Activated CD8-positive, alpha-beta memory T cell treated with anti-CD3 and anti-CD28 coated beads, Interleukin-2, amount 10 ng/mL, durations not matched to agents 7 days and 5 days (primary cell): ENCODE measurements at regions not wholly inside any gene's neighbourhood (a gene's known extent, or its start where the extent isn't known, plus 50 kb on each side); places are given as distances from the start of the nearest gene placed in this dataset.

Source experiments
- ATAC-seq: fragments of 150-1000 bp; cut with Tn5 transposase; one replicate; pipeline ENCODE4 v1.10.0; 2021; ENCODE audit warnings: moderate library complexity
- CTCF ChIA-PET: fragments of 350-600 bp; sonication (Branson Sonifier 250); formaldehyde crosslinking; loops from one replicate; lab custom pipeline; 2021; ENCODE audit warnings: antibody characterized with exemption; lab: Charles Lee
- DNase-seq: peaks from one replicate; pipeline ENCODE4 v3.0.0-alpha.2; 2020
- H3K27ac Mint-ChIP-seq: one replicate; pipeline ENCODE4 v1.8.0; 2021; ENCODE audit warnings: mild to moderate bottlenecking, mixed read lengths
- H3K27me3 Mint-ChIP-seq: one replicate; pipeline ENCODE4 v1.8.0; 2021; ENCODE audit warnings: mixed read lengths
- H3K36me3 Mint-ChIP-seq: one replicate; pipeline ENCODE4 v1.8.0; 2021; ENCODE audit warnings: mild to moderate bottlenecking, mixed read lengths
- H3K4me1 Mint-ChIP-seq: one replicate; pipeline ENCODE4 v1.8.0; 2021; ENCODE audit warnings: mixed read lengths
- H3K4me3 Mint-ChIP-seq: one replicate; pipeline ENCODE4 v1.8.0; 2021; ENCODE audit warnings: mild to moderate bottlenecking, moderate library complexity, mixed read lengths
- H3K9me3 Mint-ChIP-seq: one replicate; pipeline ENCODE4 v1.8.0; 2022; ENCODE audit warnings: low read depth, mixed read lengths

DNA sequence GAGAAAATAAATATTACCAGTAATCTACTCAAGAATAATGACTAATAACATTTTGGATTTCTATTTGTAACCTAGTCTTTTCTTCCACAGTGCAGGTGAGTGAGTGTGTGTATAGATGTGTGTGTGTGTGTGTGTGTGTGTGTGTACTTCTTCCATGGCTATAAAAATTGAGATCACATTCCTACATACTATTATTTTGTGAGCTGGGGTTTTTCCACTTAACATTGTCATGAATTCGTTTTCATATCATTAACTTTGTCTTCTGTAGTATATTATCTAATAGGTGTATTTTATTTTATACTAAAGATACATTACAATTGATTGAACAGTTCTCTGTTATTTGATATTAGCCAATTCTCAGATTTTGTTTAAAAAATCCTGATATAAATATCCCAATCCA lies 152.4 kb upstream of the TRPC7 start:
- Mint-ChIP-seq H3K27ac (no peak overlapping the region), H3K4me1 (no peaks in the 10 kb centered on the region), H3K27me3 (no peaks in the 10 kb centered on the region), H3K9me3 (no peaks in the 10 kb centered on the region), H3K36me3 (no peaks in the 10 kb centered on the region), H3K4me3 (no peak overlapping the region)
- no peak for ATAC-seq
- DNase-seq: no peak
- CTCF ChIA-PET: no interaction called here

DNA sequence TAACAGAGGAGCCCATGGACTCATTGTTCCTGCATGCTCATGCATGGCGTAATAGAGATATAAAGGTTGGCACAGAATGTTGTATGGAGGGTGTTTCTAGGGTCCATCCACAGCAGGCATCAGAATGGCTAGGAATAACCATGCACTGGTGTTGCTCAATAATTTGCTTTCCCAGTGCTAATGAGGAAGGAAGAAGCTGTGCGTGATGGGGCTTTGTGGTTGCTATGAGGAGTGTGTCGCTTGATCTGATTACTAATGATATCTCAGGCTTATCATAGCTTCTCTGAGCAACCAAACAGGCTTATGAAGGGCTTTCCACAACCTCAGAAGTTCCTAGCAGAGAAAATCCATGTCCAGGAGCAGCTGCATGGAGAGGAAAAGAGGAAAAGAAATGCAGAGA lies 151.3 kb upstream of the TRPC7 start:
- H3K27ac Mint-ChIP-seq: no peak overlapping the region
- no peak for DNase-seq
- no peak for ATAC-seq

DNA sequence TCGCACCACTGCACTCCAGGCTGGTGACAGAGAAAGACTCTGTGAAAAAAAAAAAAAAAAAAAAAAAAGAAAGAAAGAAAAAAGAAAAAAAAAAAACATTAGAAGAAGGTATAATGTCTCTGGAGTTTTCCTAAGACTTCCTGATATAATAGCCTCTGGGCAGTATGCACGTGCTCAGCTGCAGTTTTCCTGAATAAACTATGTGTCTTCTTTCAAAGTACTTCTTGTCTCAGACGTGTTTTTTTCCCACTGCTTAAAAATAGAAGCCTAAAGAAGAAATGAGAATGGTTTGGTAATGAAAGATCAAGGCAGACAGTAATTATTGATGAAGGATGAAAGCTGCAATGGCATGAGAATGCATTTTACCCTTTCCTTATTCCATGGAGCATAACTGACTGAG lies 148.1 kb upstream of the TRPC7 start:
- no peak for ATAC-seq
- Mint-ChIP-seq H3K27me3 (no peaks in the 10 kb centered on the region), H3K9me3 (no peaks in the 10 kb centered on the region), H3K27ac (no peak overlapping the region), H3K4me1 (no peaks in the 10 kb centered on the region), H3K36me3 (no peaks in the 10 kb centered on the region), H3K4me3 (no peak overlapping the region)
- CTCF ChIA-PET: no interaction called here
- DNase-seq: no peak

More for the DNA sequence above, 151.3 kb upstream of the TRPC7 start:
- no peaks in the 10 kb centered on the region for H3K36me3 Mint-ChIP-seq
- CTCF ChIA-PET: no interaction called here
- no peaks in the 10 kb centered on the region for H3K4me1 Mint-ChIP-seq
- H3K27me3 Mint-ChIP-seq: no peaks in the 10 kb centered on the region
- H3K9me3 Mint-ChIP-seq: no peaks in the 10 kb centered on the region
- H3K4me3 Mint-ChIP-seq: no peak overlapping the region

DNA sequence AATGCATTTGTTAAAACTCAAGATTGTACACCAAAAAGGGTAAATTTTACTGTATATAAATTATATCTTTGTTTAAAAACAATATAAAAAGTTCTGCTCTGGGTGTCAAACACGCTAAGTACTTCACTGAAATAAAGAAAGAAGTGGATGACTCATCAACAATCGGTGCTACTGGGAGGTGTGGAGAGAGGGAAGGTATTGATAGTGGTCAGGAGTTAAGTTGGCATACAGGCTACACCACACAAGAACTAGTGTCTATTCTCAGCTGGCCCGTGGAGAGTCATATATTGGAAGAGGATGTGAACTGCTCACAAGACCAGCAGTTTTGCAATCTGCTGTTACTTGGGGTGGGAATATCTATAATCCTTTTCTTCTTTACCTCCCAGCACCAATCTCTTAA lies 145.7 kb upstream of the TRPC7 start:
- Mint-ChIP-seq H3K4me3 (no peak overlapping the region), H3K4me1 (no peaks in the 10 kb centered on the region), H3K9me3 (no peaks in the 10 kb centered on the region), H3K27me3 (no peaks in the 10 kb centered on the region), H3K36me3 (no peaks in the 10 kb centered on the region), H3K27ac (no peak overlapping the region)
- no peak for DNase-seq
- ATAC-seq: no peak
- CTCF ChIA-PET: no interaction called here

DNA sequence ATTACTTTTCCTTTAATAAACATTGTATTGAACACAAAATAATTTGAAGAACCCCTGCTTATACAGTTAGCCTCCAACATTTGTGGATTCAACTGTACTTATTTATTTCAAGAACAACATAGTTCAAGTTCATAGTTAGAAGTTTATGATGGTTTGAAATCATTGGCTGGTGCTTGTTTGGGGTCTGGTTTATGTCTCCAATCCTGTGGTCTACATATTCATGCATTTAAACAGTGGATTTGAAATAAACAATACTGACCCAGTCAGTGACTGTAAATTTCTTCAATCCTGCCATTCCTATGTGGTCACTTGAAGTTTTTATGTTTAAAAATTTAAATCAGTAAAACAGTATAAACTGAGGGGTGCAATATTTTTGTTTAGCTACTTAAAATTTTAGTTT lies 145.1 kb upstream of the TRPC7 start:
- Mint-ChIP-seq H3K9me3 (no peaks in the 10 kb centered on the region), H3K4me3 (no peak overlapping the region), H3K27ac (no peak overlapping the region), H3K27me3 (no peaks in the 10 kb centered on the region), H3K4me1 (no peaks in the 10 kb centered on the region), H3K36me3 (no peaks in the 10 kb centered on the region)
- DNase-seq (no peak), ATAC-seq (no peak)
- CTCF ChIA-PET: no interaction called here

DNA sequence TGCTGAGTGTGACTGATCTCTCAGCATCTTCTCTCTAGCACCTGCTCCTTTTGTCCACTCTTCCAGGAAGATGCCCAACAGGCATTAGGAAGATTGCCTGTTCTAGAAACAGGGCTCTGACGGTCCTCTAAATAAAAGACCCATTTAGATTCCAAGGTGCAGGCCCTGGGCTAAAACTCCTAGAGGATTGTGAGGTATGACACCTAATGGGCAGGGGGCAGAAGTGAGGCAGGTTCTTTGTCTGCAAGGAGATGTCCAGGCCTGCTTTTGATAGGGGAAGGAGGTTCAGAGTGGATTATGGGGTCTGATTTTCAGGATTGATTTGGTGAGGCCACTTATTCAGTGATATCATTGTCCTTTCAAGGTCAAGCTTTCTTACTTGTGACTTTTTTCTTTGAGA lies 140.8 kb upstream of the TRPC7 start:
- DNase-seq: no peak
- no peak overlapping the region for H3K27ac Mint-ChIP-seq
- no peaks in the 10 kb centered on the region for H3K36me3 Mint-ChIP-seq
- CTCF ChIA-PET: no interaction called here
- no peaks in the 10 kb centered on the region for H3K27me3 Mint-ChIP-seq
- H3K4me1 Mint-ChIP-seq: no peaks in the 10 kb centered on the region
- no peaks in the 10 kb centered on the region for H3K9me3 Mint-ChIP-seq
- H3K4me3 Mint-ChIP-seq: no peak overlapping the region
- ATAC-seq: no peak

DNA sequence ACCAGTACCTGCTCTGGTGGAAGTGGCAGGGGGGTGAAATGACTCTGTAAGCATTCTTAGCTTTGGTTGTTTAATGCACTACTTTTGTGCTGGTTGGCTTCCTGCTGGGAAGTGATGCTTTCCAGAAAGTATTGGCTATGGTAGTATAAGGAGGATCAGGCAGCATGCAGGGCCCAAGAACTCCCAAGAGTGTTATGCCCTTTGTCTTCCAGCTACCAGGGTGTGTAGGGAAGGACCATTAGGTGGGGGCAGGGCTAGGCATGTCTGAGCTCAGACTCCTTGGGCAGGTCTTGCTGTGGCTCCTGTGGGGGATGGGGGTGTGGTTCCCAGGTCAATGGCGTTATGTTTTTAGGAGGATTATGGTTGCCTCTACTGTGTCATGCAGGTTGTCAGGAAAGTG lies 135.8 kb upstream of the TRPC7 start:
- no peaks in the 10 kb centered on the region for H3K4me1 Mint-ChIP-seq

DNA sequence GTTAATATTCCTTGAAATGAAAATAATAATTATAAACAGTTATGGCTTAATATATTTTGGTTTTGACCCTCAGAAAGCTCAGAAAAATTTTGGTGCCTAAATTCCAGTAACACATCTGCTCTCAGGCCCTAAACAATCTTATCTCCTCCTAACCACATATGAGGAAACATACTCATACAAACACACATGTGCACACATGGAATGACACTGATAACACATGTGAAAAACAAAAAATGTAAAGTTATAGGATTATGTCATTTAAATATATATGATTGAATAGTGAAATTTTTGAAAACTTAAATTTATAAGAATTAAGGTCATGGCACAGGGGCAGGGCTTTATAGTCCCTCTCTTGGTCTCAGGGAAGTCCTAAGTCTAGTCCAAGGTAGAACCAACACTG lies 127.2 kb upstream of the TRPC7 start:
- Mint-ChIP-seq H3K4me1 (no peaks in the 10 kb centered on the region), H3K9me3 (peaks cover 4% of the 10 kb centered on the region), H3K27ac (no peak overlapping the region), H3K36me3 (no peaks in the 10 kb centered on the region), H3K27me3 (no peaks in the 10 kb centered on the region), H3K4me3 (no peak overlapping the region)
- CTCF ChIA-PET: no interaction called here
- no peak for ATAC-seq
- no peak for DNase-seq

More for the DNA sequence above, 135.8 kb upstream of the TRPC7 start:
- peaks cover 13% of the 10 kb centered on the region for H3K9me3 Mint-ChIP-seq
- H3K27me3 Mint-ChIP-seq: no peaks in the 10 kb centered on the region
- ATAC-seq (no peak), DNase-seq (no peak)
- CTCF ChIA-PET: no interaction called here
- no peaks in the 10 kb centered on the region for H3K36me3 Mint-ChIP-seq
- no peak overlapping the region for H3K4me3 Mint-ChIP-seq
- H3K27ac Mint-ChIP-seq: no peak overlapping the region

DNA sequence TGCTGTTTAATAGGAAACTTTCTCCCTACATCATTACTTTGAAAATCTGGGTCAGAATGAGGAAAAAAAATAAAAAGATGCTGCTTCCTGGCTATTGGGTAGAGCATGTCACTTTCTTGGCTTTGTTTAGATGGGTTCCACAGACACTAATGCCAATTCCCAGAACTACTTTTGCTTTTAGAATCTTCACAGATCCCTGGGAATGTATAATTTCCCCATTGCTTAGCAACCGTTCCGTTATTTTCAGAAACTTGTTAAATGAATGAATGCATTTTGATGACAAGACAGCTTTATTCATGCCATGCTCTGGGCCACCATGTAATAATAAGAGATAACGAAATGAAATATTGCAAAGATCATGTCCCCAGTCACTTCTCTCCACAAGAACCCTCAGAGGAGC lies 126.5 kb upstream of the TRPC7 start:
- ATAC-seq: no peak
- H3K9me3 Mint-ChIP-seq: no peaks in the 10 kb centered on the region

DNA sequence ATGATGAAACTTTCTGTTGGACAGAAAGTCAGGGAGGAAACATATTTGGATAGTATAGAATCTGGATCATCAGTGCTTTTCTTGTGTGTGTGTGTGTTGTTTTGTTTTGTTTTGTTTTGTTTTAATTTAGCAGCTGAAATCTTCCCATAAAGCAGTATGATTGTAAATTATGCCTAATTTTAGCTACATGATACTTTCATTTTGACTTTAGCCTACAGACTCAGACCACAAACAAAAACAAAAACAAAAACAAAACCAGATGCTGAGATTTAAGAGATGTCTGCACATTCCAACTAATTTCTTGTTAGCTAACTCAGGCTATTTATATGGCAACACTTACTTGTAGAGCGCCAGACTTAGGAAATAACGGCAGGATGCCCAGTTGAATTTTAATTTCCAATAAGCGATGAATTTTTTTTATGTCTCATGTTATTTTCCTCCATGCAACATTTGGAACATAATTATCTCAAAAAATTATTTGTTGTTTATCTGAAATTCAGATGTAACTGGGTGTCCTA lies 119.5 kb upstream of the TRPC7 start:
- Mint-ChIP-seq H3K9me3 (no peaks in the 10 kb centered on the region), H3K4me3 (no peak overlapping the region), H3K4me1 (no peaks in the 10 kb centered on the region), H3K27ac (no peak overlapping the region), H3K27me3 (no peaks in the 10 kb centered on the region), H3K36me3 (no peaks in the 10 kb centered on the region)
- no peak for ATAC-seq
- CTCF ChIA-PET: no interaction called here
- DNase-seq: no peak

More for the DNA sequence above, 126.5 kb upstream of the TRPC7 start:
- Mint-ChIP-seq H3K4me1 (no peaks in the 10 kb centered on the region), H3K36me3 (no peaks in the 10 kb centered on the region), H3K27me3 (no peaks in the 10 kb centered on the region), H3K27ac (no peak overlapping the region), H3K4me3 (no peak overlapping the region)
- CTCF ChIA-PET: no interaction called here
- no peak for DNase-seq

DNA sequence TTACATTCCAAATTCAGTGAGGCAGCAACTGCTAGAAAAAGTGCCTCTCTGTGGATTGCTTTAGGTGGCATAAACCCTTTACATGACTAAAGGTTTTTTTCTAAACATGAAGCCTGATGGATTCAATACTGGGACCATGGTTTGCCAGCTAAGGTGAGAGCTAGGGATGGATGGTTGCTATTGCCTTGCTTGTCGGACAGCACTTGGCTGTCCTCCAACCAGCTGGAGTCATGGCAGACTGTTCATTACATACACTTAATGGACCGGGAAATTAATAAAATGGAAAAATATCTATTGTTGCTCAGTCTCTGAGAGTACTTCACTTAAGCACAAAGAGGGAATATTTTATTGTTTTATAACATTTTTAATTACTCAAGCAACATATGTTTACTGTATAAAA lies 116.9 kb upstream of the TRPC7 start:
- DNase-seq (no peak), ATAC-seq (no peak)
- no peaks in the 10 kb centered on the region for H3K9me3 Mint-ChIP-seq
- H3K27ac Mint-ChIP-seq: no peak overlapping the region
- CTCF ChIA-PET: no interaction called here
- no peaks in the 10 kb centered on the region for H3K27me3 Mint-ChIP-seq
- no peaks in the 10 kb centered on the region for H3K4me1 Mint-ChIP-seq
- H3K4me3 Mint-ChIP-seq: no peak overlapping the region
- no peaks in the 10 kb centered on the region for H3K36me3 Mint-ChIP-seq

DNA sequence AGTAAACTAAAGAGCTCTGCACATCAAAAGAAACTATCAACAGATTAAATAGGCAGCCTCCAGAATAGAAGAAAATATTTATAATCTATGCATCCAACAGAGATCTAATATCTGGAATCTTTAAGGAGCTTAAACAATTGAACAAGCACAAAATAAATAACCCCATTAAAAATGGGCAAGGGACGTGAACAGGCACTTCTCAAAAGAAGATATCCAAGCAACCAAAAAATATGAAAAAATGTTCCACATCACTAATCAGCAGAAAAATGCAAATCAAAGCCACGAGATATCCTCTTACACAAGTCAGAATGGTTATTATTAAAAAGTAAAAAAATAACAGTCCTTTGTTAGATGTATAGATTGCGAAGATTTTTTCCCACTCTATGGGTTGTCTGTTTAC lies 109.1 kb upstream of the TRPC7 start:
- CTCF ChIA-PET: no interaction called here
- ATAC-seq (no peak), DNase-seq (no peak)
- H3K4me1 Mint-ChIP-seq: no peaks in the 10 kb centered on the region
- no peaks in the 10 kb centered on the region for H3K27me3 Mint-ChIP-seq
- no peak overlapping the region for H3K4me3 Mint-ChIP-seq
- no peak overlapping the region for H3K27ac Mint-ChIP-seq
- H3K36me3 Mint-ChIP-seq: no peaks in the 10 kb centered on the region
- H3K9me3 Mint-ChIP-seq: no peaks in the 10 kb centered on the region

DNA sequence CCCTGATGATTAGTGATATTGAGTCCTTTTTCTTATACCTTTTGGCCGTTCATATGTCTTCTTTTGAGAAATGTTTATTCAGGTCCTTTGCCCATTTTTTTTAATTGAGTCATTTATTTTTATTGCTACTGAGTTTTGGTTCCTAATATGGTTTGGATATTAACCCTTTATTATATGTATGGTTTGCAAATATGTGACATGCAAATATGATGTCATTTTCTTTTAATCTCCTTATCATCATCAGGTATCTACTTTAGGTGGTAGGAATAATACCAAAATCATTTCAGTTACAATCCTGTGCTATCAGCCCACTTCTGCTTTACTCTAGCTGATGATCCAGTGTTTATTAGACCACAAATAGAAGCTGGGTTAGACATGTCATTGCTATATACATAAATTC lies 102.3 kb upstream of the TRPC7 start:
- H3K4me1 Mint-ChIP-seq: no peaks in the 10 kb centered on the region
- ATAC-seq (no peak), DNase-seq (no peak)
- no peaks in the 10 kb centered on the region for H3K27me3 Mint-ChIP-seq
- no peak overlapping the region for H3K27ac Mint-ChIP-seq
- no peaks in the 10 kb centered on the region for H3K36me3 Mint-ChIP-seq
- CTCF ChIA-PET: no interaction called here
- peaks cover 2% of the 10 kb centered on the region for H3K9me3 Mint-ChIP-seq
- H3K4me3 Mint-ChIP-seq: no peak overlapping the region

DNA sequence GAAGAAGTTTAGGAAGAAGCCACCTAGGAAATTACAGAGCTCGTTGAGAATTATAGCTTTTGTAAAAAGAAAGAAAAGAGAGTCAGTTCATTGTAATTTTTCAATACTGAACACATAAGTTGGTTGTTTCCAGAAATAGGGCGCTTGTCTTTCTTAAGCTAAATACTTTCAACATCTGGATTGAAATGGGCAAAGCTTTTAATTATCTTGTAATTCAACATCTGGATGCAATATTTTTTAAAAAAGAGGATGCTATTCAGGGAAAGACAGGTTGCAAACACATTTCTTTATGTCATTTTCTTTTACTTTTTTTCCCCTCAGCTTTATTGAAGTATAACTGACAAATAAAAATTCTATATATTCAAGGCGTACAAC lies 100.7 kb upstream of the TRPC7 start:
- peaks cover 2% of the 10 kb centered on the region for H3K9me3 Mint-ChIP-seq
- no peak overlapping the region for H3K4me3 Mint-ChIP-seq
- H3K4me1 Mint-ChIP-seq: no peaks in the 10 kb centered on the region
- CTCF ChIA-PET: no interaction called here
- ATAC-seq (no peak), DNase-seq (no peak)
- no peaks in the 10 kb centered on the region for H3K27me3 Mint-ChIP-seq
- H3K27ac Mint-ChIP-seq: no peak overlapping the region
- H3K36me3 Mint-ChIP-seq: no peaks in the 10 kb centered on the region

DNA sequence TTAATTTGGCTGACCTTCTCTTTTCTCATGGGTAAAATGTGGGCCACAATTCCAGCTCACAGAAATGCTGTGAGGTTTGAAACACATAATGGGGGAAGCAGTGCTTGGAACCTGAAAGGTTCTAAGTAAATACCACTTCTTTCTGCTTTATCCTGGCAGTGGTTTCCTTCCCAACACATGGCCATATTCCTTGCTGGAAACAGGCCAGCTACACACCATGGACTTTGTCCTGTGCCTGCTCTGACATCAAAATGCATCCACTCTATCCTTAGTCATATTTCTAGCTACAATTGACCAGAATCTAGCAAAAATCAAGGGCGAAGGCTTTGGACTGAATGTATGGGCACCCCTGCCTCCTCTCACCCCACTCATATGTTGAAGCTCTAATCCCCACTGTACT lies 93.1 kb upstream of the TRPC7 start:
- ATAC-seq (no peak), DNase-seq (no peak)
- CTCF ChIA-PET: no interaction called here
- Mint-ChIP-seq H3K9me3 (no peaks in the 10 kb centered on the region), H3K27me3 (no peaks in the 10 kb centered on the region), H3K27ac (no peak overlapping the region), H3K4me3 (no peak overlapping the region), H3K4me1 (no peaks in the 10 kb centered on the region), H3K36me3 (no peaks in the 10 kb centered on the region)
